RWPE1 (cell line): ENCODE measurements at regions not wholly inside any gene's neighbourhood (a gene's known extent, or its start where the extent isn't known, plus 50 kb on each side); places are given as distances from the start of the nearest gene placed in this dataset.

Experiments used
- CTCF ChIA-PET: fragments of 350-600 bp; sonication (Branson Sonifier 250); formaldehyde crosslinking; extraction: SDS; loops from one replicate; lab custom pipeline; 2021; lab: Yijun Ruan, JAX
- POLR2A ChIA-PET: fragments of 400-600 bp; formaldehyde crosslinking; extraction: SDS; loops from one replicate; lab custom pipeline; 2020; ENCODE audit warnings: antibody characterized with exemption; ENCODE audit not compliant: low non-redundant PET; lab: Yijun Ruan, JAX
- DNase-seq: peaks from one replicate; pipeline ENCODE4 v3.0.0; 2012; ENCODE audit warnings: low spot score
- H3K27ac ChIP-seq: fragments of 450-650 bp; 2 replicates; pipeline ENCODE4 v1.5.1; 2017
- TF ChIP-seq, protein P1 (sequence below): fragments of 450-650 bp; conservative IDR thresholded peaks from 2 replicates; pipeline ENCODE4 v1.5.1; 2017; ENCODE audit warnings: low read depth, mild to moderate bottlenecking

DNA sequence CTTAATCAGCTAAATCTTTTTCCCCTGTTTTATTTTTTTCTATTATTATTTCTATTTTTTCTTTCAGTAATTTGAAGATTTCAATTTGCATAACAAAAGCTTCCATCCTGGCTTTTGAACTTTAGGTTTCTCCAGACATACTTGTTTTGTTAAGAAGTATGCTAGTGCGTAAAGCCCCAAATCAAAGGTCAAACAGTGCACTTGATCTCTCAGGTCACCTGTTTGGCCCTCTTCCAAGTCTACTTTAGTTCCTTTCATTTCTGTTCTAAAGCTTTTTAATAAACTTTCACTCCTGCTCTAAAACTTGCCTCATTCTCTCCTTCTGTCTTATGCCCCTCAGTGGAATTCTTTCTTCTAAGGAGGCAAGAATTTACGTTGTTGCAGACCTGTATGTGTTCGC is 54.6 kb upstream of the ATXN7L3B start:
- DNase-seq: no peak
- POLR2A ChIA-PET: no interaction called here
- H3K27ac ChIP-seq: no peak overlapping the region
- TF ChIP-seq, protein P1, sequence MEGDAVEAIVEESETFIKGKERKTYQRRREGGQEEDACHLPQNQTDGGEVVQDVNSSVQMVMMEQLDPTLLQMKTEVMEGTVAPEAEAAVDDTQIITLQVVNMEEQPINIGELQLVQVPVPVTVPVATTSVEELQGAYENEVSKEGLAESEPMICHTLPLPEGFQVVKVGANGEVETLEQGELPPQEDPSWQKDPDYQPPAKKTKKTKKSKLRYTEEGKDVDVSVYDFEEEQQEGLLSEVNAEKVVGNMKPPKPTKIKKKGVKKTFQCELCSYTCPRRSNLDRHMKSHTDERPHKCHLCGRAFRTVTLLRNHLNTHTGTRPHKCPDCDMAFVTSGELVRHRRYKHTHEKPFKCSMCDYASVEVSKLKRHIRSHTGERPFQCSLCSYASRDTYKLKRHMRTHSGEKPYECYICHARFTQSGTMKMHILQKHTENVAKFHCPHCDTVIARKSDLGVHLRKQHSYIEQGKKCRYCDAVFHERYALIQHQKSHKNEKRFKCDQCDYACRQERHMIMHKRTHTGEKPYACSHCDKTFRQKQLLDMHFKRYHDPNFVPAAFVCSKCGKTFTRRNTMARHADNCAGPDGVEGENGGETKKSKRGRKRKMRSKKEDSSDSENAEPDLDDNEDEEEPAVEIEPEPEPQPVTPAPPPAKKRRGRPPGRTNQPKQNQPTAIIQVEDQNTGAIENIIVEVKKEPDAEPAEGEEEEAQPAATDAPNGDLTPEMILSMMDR: no peak
- CTCF ChIA-PET: interaction anchor here (0.6 kb wide), 1 partner anchor 1604 kb away, joined by 4 read pairs; no protein-coding TSS in a partner anchor
